GM06990 (cell line): ENCODE measurements at regions not wholly inside any gene's neighbourhood (a gene's known extent, or its start where the extent isn't known, plus 50 kb on each side); places are given as distances from the start of the nearest gene placed in this dataset.

Experiments
- DNase-seq: peaks from one replicate; pipeline ENCODE4 v3.0.0-alpha.2; 2011; ENCODE audit not compliant: insufficient read length; ENCODE audit errors: extremely low read depth
- H3K27me3 ChIP-seq: replicated peaks from 2 replicates; pipeline ENCODE4 v1.6.0; 2011; ENCODE audit warnings: low read length; ENCODE audit not compliant: control insufficient read depth, insufficient read depth
- H3K36me3 ChIP-seq: 2 replicates; pipeline ENCODE4 v1.5.1; 2011; ENCODE audit warnings: low read length; ENCODE audit not compliant: control insufficient read depth, insufficient read depth
- H3K4me3 ChIP-seq: replicated peaks from 2 replicates; pipeline ENCODE4 v1.5.1; 2011; ENCODE audit warnings: low read depth, mild to moderate bottlenecking, control low read depth, low read length
- TF ChIP-seq, protein P1 (sequence below): IDR thresholded peaks from 2 replicates; pipeline ENCODE4 v1.5.1; 2011; ENCODE audit warnings: low read length, control low read depth, mild to moderate bottlenecking, inconsistent platforms; ENCODE audit not compliant: insufficient read depth, poor library complexity, severe bottlenecking

DNA sequence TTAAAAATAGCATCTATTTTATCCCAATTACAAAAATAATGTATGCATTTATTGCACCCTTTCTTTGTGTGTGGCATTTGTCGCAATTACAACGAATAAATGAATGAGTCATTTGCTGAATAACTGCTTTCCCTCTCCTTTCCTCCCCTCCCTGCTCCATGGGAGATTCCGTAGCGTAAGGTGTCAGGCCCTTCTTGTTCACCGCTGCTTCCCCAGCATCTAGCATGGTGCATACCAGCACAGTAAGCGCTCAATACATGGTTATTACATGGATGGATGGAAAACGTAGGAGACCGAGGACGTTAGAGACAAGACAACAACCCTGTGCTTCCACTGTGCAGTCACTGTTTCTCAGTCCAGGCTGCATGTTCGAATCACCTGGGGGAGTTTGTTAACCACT lies 336.0 kb upstream of the EEF2KMT start:
- H3K36me3 ChIP-seq: no peaks in the 10 kb centered on the region
- TF ChIP-seq, protein P1, sequence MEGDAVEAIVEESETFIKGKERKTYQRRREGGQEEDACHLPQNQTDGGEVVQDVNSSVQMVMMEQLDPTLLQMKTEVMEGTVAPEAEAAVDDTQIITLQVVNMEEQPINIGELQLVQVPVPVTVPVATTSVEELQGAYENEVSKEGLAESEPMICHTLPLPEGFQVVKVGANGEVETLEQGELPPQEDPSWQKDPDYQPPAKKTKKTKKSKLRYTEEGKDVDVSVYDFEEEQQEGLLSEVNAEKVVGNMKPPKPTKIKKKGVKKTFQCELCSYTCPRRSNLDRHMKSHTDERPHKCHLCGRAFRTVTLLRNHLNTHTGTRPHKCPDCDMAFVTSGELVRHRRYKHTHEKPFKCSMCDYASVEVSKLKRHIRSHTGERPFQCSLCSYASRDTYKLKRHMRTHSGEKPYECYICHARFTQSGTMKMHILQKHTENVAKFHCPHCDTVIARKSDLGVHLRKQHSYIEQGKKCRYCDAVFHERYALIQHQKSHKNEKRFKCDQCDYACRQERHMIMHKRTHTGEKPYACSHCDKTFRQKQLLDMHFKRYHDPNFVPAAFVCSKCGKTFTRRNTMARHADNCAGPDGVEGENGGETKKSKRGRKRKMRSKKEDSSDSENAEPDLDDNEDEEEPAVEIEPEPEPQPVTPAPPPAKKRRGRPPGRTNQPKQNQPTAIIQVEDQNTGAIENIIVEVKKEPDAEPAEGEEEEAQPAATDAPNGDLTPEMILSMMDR: no peak
- no peak overlapping the region for H3K4me3 ChIP-seq
- no peaks in the 10 kb centered on the region for H3K27me3 ChIP-seq
- no peak for DNase-seq

DNA sequence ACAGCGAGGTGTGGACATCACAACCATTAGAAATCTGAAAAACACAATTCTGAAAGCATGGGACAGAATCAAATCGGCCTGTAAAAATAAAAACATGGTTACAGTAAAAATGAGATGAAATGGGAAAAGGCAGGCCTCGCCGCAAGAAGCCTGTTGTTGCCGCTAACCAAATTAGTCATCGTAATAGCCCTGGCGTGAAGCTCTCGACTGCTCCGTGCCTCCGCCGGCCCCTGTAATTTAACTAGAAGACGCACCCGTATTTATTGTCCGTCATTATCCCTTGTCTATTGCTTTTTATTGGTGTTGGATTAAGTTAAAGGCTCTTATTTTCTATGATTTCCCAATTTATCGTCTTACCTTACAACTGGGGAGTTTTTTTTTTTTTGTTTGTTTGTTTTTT lies 334.6 kb upstream of the EEF2KMT start:
- H3K27me3 ChIP-seq: no peaks in the 10 kb centered on the region
- H3K36me3 ChIP-seq: no peaks in the 10 kb centered on the region
- TF ChIP-seq, protein P1: no peak
- DNase-seq: no peak
- no peak overlapping the region for H3K4me3 ChIP-seq

DNA sequence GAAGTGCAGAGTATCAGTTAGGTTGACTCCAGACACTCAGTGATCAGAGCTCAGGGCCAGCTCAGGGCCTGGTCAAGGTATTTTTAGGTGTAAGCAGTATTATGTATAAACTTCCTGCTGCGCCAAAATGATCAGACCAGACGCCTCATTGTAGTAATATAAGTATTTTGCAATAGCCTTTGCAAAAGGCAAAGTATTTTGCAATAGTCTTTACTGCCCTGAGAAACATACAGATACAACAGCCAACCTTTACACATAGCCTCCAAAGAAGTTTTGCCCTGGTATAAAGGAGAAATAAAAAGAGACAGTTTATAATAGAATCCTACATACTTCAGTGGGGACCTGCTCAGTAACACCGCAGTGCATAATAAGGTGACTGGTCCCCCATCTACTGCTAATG lies 333.0 kb upstream of the EEF2KMT start:
- no peaks in the 10 kb centered on the region for H3K27me3 ChIP-seq
- no peak overlapping the region for H3K4me3 ChIP-seq
- TF ChIP-seq, protein P1: no peak
- no peak for DNase-seq
- no peaks in the 10 kb centered on the region for H3K36me3 ChIP-seq

- H3K27me3 ChIP-seq: no peaks in the 10 kb centered on the region
- no peak overlapping the region for H3K4me3 ChIP-seq
- TF ChIP-seq, protein P1: peak; percentile 16
- no peaks in the 10 kb centered on the region for H3K36me3 ChIP-seq
- DNase-seq: no peak
These were observed 331.3 kb upstream of the EEF2KMT start for GRCh38 chr16:5428932-5429331.

DNA sequence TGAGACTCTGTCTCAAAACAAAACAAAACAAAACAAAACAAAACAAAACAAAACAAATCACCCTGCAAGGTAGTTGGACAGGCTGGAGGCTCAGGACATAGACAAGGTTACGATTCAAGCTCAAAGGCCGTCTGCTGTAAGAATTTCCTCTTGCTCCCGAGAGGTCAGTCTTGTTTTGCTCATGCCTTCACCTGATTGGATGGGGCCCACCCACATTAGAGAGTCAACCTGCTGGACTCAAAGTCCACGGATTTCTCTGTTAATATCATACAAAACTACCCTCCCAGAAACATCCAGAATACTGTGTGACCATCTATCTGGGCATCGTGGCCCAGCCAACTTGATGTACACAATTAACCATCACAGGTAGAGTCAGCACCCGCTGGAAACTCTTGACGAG lies 330.0 kb upstream of the EEF2KMT start:
- Histone ChIP-seq H3K36me3 (no peaks in the 10 kb centered on the region), H3K27me3 (no peaks in the 10 kb centered on the region), H3K4me3 (no peak overlapping the region)
- TF ChIP-seq, protein P1: no peak
- no peak for DNase-seq
